ENCODE measurements at regions not wholly inside any gene's neighbourhood (a gene's known extent, or its start where the extent isn't known, plus 50 kb on each side); places are given as distances from the start of the nearest gene placed in this dataset.

GRCh38 chr2:120602251-120602650 is 133.4 kb upstream of the GLI2 start:
- Histone ChIP-seq H2AFZ (replicated peaks) (no peak overlapping the region), H3K4me2 (no peak overlapping the region), H3K36me3 (no peaks in the 10 kb centered on the region), H3K79me2 (ENCODE audit: low read depth) (no peaks in the 10 kb centered on the region), H3K9ac (no peak overlapping the region), H3F3A (ENCODE audit: low read depth) (peaks cover 2% of the 10 kb centered on the region), H3K4me3 (no peak overlapping the region), H3K9me3 (ENCODE audit: low read depth) (no peaks in the 10 kb centered on the region), H3K27ac (no peak overlapping the region), H4K20me1 (ENCODE audit: low read depth) (no peaks in the 10 kb centered on the region), H3K4me1 (peaks cover 7% of the 10 kb centered on the region), H3K27me3 (no peaks in the 10 kb centered on the region)
- H3K27me3 Mint-ChIP-seq (ENCODE audit: insufficient read depth, low read depth) = peaks cover 24% of the 10 kb centered on the region
- H3K27ac Mint-ChIP-seq = no peak overlapping the region
- no peak for DNase-seq (ENCODE audit: low spot score)
- H3K4me1 Mint-ChIP-seq = peaks cover 18% of the 10 kb centered on the region
- no peak overlapping the region for H3K4me3 Mint-ChIP-seq
- no peaks in the 10 kb centered on the region for H3K36me3 Mint-ChIP-seq
- peaks cover 5% of the 10 kb centered on the region for H3K9me3 Mint-ChIP-seq
- TF ChIP-seq, protein P1, sequence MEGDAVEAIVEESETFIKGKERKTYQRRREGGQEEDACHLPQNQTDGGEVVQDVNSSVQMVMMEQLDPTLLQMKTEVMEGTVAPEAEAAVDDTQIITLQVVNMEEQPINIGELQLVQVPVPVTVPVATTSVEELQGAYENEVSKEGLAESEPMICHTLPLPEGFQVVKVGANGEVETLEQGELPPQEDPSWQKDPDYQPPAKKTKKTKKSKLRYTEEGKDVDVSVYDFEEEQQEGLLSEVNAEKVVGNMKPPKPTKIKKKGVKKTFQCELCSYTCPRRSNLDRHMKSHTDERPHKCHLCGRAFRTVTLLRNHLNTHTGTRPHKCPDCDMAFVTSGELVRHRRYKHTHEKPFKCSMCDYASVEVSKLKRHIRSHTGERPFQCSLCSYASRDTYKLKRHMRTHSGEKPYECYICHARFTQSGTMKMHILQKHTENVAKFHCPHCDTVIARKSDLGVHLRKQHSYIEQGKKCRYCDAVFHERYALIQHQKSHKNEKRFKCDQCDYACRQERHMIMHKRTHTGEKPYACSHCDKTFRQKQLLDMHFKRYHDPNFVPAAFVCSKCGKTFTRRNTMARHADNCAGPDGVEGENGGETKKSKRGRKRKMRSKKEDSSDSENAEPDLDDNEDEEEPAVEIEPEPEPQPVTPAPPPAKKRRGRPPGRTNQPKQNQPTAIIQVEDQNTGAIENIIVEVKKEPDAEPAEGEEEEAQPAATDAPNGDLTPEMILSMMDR (IDR thresholded peaks at IDR 0.05) = no peak
- TF ChIP-seq EZH2phosphoT487 (IDR thresholded peaks at IDR 0.05) = no peak
- TF ChIP-seq EZH2 (IDR thresholded peaks at IDR 0.05) = no peak

DNA sequence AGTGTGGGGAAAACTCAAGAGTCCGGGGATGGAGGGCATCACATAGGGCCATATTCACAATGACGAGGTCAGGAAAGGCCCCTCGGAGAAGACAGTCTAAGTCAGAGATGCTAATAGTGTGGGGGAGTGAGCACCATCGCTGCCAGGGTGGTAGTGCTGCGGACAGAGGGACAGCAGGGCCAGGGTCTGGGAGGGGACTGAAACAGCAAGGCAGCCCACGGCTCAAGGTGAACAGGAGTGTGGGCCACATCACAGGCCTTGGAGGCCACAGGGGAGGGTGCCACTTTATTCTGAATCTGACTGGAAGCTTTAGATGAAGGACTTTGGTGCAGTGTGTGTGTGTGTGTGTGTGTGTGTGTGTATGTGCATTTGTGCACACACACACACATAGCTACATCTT is 130.9 kb upstream of the GLI2 start:
- H3K36me3 ChIP-seq = no peaks in the 10 kb centered on the region
- no peak overlapping the region for H2AFZ ChIP-seq (replicated peaks)
- H3K9ac ChIP-seq = no peak overlapping the region
- H3K9me3 ChIP-seq (ENCODE audit: low read depth) = no peaks in the 10 kb centered on the region
- no peak for DNase-seq (ENCODE audit: low spot score)
- Mint-ChIP-seq H3K4me3 (no peak overlapping the region), H3K27ac (peak overlapping the region; percentile 30), H3K4me1 (peaks cover 15% of the 10 kb centered on the region), H3K36me3 (no peaks in the 10 kb centered on the region), H3K27me3 (ENCODE audit: insufficient read depth, low read depth) (peaks cover 25% of the 10 kb centered on the region), H3K9me3 (peaks cover 5% of the 10 kb centered on the region)
- H3K79me2 ChIP-seq (ENCODE audit: low read depth) = no peaks in the 10 kb centered on the region
- H3K27me3 ChIP-seq = no peaks in the 10 kb centered on the region
- H3K27ac ChIP-seq = no peak overlapping the region
- no peaks in the 10 kb centered on the region for H4K20me1 ChIP-seq (ENCODE audit: low read depth)
- no peaks in the 10 kb centered on the region for H3K4me1 ChIP-seq
- H3K4me3 ChIP-seq = no peak overlapping the region
- no peaks in the 10 kb centered on the region for H3F3A ChIP-seq (ENCODE audit: low read depth)
- H3K4me2 ChIP-seq = no peak overlapping the region
- TF ChIP-seq EZH2 (IDR thresholded peaks at IDR 0.05) (no peak), EZH2phosphoT487 (IDR thresholded peaks at IDR 0.05) (no peak)
- TF ChIP-seq, protein P1 (IDR thresholded peaks at IDR 0.05) = no peak

GRCh38 chr2:120605231-120605935 is 130.3 kb upstream of the GLI2 start:
- H3K4me1 Mint-ChIP-seq = peaks cover 21% of the 10 kb centered on the region
- TF ChIP-seq EZH2phosphoT487 (IDR thresholded peaks at IDR 0.05) (no peak), EZH2 (IDR thresholded peaks at IDR 0.05) (no peak)
- TF ChIP-seq, protein P1 (IDR thresholded peaks at IDR 0.05) = no peak
- peaks cover 5% of the 10 kb centered on the region for H3K9me3 Mint-ChIP-seq
- H3K79me2 ChIP-seq (ENCODE audit: low read depth) = no peaks in the 10 kb centered on the region
- no peaks in the 10 kb centered on the region for H3K9me3 ChIP-seq (ENCODE audit: low read depth)
- H2AFZ ChIP-seq (replicated peaks) = no peak overlapping the region
- peaks cover 25% of the 10 kb centered on the region for H3K27me3 Mint-ChIP-seq (ENCODE audit: insufficient read depth, low read depth)
- H3K4me1 ChIP-seq = peaks cover 3% of the 10 kb centered on the region
- no peaks in the 10 kb centered on the region for H3K36me3 ChIP-seq
- H3K27ac ChIP-seq = no peak overlapping the region
- no peak overlapping the region for H3K9ac ChIP-seq
- H3K4me2 ChIP-seq = no peak overlapping the region
- H3F3A ChIP-seq (ENCODE audit: low read depth) = no peaks in the 10 kb centered on the region
- H3K4me3 Mint-ChIP-seq = no peak overlapping the region
- peak overlapping the region; percentile 35 for H3K27ac Mint-ChIP-seq
- H4K20me1 ChIP-seq (ENCODE audit: low read depth) = no peaks in the 10 kb centered on the region
- H3K36me3 Mint-ChIP-seq = no peaks in the 10 kb centered on the region
- no peak overlapping the region for H3K4me3 ChIP-seq
- no peaks in the 10 kb centered on the region for H3K27me3 ChIP-seq
- DNase-seq (ENCODE audit: low spot score) = no peak
